Endothelial cell of hepatic sinusoid (primary cell): ENCODE measurements at regions not wholly inside any gene's neighbourhood (a gene's known extent, or its start where the extent isn't known, plus 50 kb on each side); places are given as distances from the start of the nearest gene placed in this dataset.
"Not testable (repeated sequence)": the region's sequence is repeated elsewhere in the genome, so short reads cannot be mapped to it uniquely, and the experiment has no call there.

Experiments
- in situ Hi-C: cut with HindIII; loops from 2 replicates; pipeline ENCODE4 v1.10.0; 2017; ENCODE audit warnings: low sequenced_read_pairs

GRCh38 chr22:48716154-48716553, 1111.5 kb downstream of the BRD1 start:
- in situ Hi-C loops: not testable (repeated sequence)

GRCh38 chr22:48715511-48715910, 1112.2 kb downstream of the BRD1 start:
- in situ Hi-C loops: no loop called here

- in situ Hi-C loops: no loop called here
Observed at GRCh38 chr22:48714231-48714630, 1113.4 kb downstream of the BRD1 start.

GRCh38 chr22:48713272-48714205, 1114.1 kb downstream of the BRD1 start:
- in situ Hi-C loops: no loop called here

GRCh38 chr22:48712558-48713271, 1115.0 kb downstream of the BRD1 start:
- in situ Hi-C loops: no loop called here

- in situ Hi-C loops: no loop called here
Observed at GRCh38 chr22:48711669-48712068, 1116.0 kb downstream of the BRD1 start.

- in situ Hi-C loops: no loop called here
Observed at GRCh38 chr22:48711031-48711431, 1116.6 kb downstream of the BRD1 start.

GRCh38 chr22:48710410-48710809, 1117.3 kb downstream of the BRD1 start:
- in situ Hi-C loops: no loop called here

- in situ Hi-C loops: no loop called here
Observed at GRCh38 chr22:48709976-48710375, 1117.7 kb downstream of the BRD1 start.

- in situ Hi-C loops: no loop called here
Observed at GRCh38 chr22:48709453-48709852, 1118.2 kb downstream of the BRD1 start.

- in situ Hi-C loops: no loop called here
Observed at GRCh38 chr22:48708558-48709245, 1119.0 kb downstream of the BRD1 start.

- in situ Hi-C loops: no loop called here
Observed at GRCh38 chr22:48707763-48708557, 1119.7 kb downstream of the BRD1 start.

GRCh38 chr22:48706934-48707762, 1120.5 kb downstream of the BRD1 start:
- in situ Hi-C loops: no loop called here

- in situ Hi-C loops: no loop called here
Observed at GRCh38 chr22:48705917-48706605, 1121.6 kb downstream of the BRD1 start.

- in situ Hi-C loops: no loop called here
Observed at GRCh38 chr22:48705159-48705916, 1122.3 kb downstream of the BRD1 start.

GRCh38 chr22:48704335-48704734, 1123.3 kb downstream of the BRD1 start:
- in situ Hi-C loops: no loop called here

- in situ Hi-C loops: no loop called here
Observed at GRCh38 chr22:48703265-48703941, 1124.3 kb downstream of the BRD1 start.
